Sigmoid colon (tissue), 6 donors: ENCODE measurements at regions not wholly inside any gene's neighbourhood (a gene's known extent, or its start where the extent isn't known, plus 50 kb on each side); places are given as distances from the start of the nearest gene placed in this dataset.

Source experiments
- DNase-seq: peaks from one replicate; pipeline ENCODE4 v3.0.0-alpha.2; 2019
- H3K27ac ChIP-seq, 4 donors: fragments of 200-600 bp; sonication (generic); one replicate each; pipeline ENCODE4 v1.5.1; 2016 to 2019; ENCODE audit warnings: mild to moderate bottlenecking in 1 of 4
- H3K27me3 ChIP-seq, 3 donors: fragments of 200-600 bp; sonication (generic); one replicate each; pipeline ENCODE4 v1.5.1; 2019; ENCODE audit warnings: mild to moderate bottlenecking in 1 of 3
- H3K36me3 ChIP-seq, 4 donors: fragments of 200-600 bp; sonication (generic); one replicate each; pipeline ENCODE4 v1.5.1; 2016 to 2019
- H3K4me1 ChIP-seq, 4 donors: fragments of 200-600 bp; sonication (generic); one replicate each; pipeline ENCODE4 v1.5.1; 2017 to 2019
- H3K4me3 ChIP-seq, 4 donors: fragments of 200-600 bp; sonication (generic); one replicate each; pipeline ENCODE4 v1.5.1; 2017 to 2019; ENCODE audit warnings: mild to moderate bottlenecking in 2 of 4, moderate library complexity in 1 of 4
- H3K9me3 ChIP-seq, 4 donors: fragments of 200-600 bp in 3 of 4; sonication (generic) in 3 of 4; one replicate each; pipeline versions ENCODE4 v1.5.1 to v1.6.1; 2013 to 2019
- CTCF ChIP-seq, 4 experiments: fragments of 450-650 bp in 3 of 4; fragments of 200-600 bp in 1 of 4; IDR thresholded peaks; one replicate each; pipeline ENCODE4 v1.5.1; 2016 to 2019; ENCODE audit warnings: antibody characterized with exemption in 4 of 4, mild to moderate bottlenecking in 3 of 4, moderate library complexity in 2 of 4
- EP300 ChIP-seq, 4 donors: sonication (generic); formaldehyde crosslinking; IDR thresholded peaks; one replicate each; pipeline ENCODE4 v1.6.1; 2017; ENCODE audit warnings: antibody characterized with exemption in 4 of 4
- POLR2A ChIP-seq, 2 donors: fragments of 450-650 bp; IDR thresholded peaks; one replicate each; pipeline ENCODE4 v1.6.1; 2016; ENCODE audit warnings: antibody characterized with exemption in 2 of 2, mild to moderate bottlenecking in 2 of 2, moderate library complexity in 2 of 2
- POLR2AphosphoS5 ChIP-seq, 4 donors: sonication (generic); formaldehyde crosslinking; IDR thresholded peaks; one replicate each; pipeline ENCODE4 v1.6.1; 2017; ENCODE audit warnings: antibody characterized with exemption in 4 of 4
- whole genome bisulfite sequencing, 2 donors: extraction: QIAGEN DNeasy Blood & Tissue Kit; methylation state at CpG; one replicate each; pipeline ENCODE4 v1.1.7; 2013; 5-methylcytosine and 5-hydroxymethylcytosine counted together
- intact Hi-C: fragments of 100-400 bp; cut with DNase I; formaldehyde crosslinking; loops from one replicate; pipeline ENCODE4 v1.15.1; 2023
- donor health status: healthy with polysubstance abuse.
- donor health status: healthy.

GRCh38 chr1:2879026-2879425 lies 77.5 kb upstream of the TTC34 start:
- 73 to 88% methylated on average over 14 of the region's 14 CpGs for WGBS, 2 donors
- Histone ChIP-seq H3K27ac (no peak overlapping the region), H3K36me3 (no peaks in the 10 kb centered on the region), H3K4me3 (no peak overlapping the region), H3K27me3 (peaks cover 0 to 31% (median 6%) of the 10 kb centered on the region in 3 donors), H3K4me1 (peaks cover 0 to 18% (median 17%) of the 10 kb centered on the region in 4 donors), H3K9me3 (no peaks in the 10 kb centered on the region)
- no peak for DNase-seq
- intact Hi-C loops, result no loop called here
- no peak for TF ChIP-seq POLR2A (IDR thresholded peaks at IDR 0.05)
- no peak for TF ChIP-seq EP300 (IDR thresholded peaks at IDR 0.05)
- TF ChIP-seq POLR2AphosphoS5 (IDR thresholded peaks at IDR 0.05), result no peak
- TF ChIP-seq CTCF (IDR thresholded peaks at IDR 0.05), result no peak

- Histone ChIP-seq H3K27me3 (peaks cover 0 to 31% (median 6%) of the 10 kb centered on the region in 3 donors), H3K9me3 (no peaks in the 10 kb centered on the region), H3K27ac (no peak overlapping the region), H3K4me1 (peaks cover 0 to 17% (median 14%) of the 10 kb centered on the region in 4 donors), H3K36me3 (no peaks in the 10 kb centered on the region), H3K4me3 (no peak overlapping the region)
- WGBS, 2 donors, result 79 to 86% methylated on average over 18 of the region's 18 CpGs
- DNase-seq, result no peak
- intact Hi-C loops, result no loop called here
- TF ChIP-seq POLR2A (IDR thresholded peaks at IDR 0.05), result no peak
- no peak for TF ChIP-seq EP300 (IDR thresholded peaks at IDR 0.05)
- no peak for TF ChIP-seq CTCF (IDR thresholded peaks at IDR 0.05)
- no peak for TF ChIP-seq POLR2AphosphoS5 (IDR thresholded peaks at IDR 0.05)
These were observed 78.1 kb upstream of the TTC34 start for GRCh38 chr1:2879591-2879990.

- WGBS, 2 donors, result 57 to 65% methylated on average over 12 of the region's 12 CpGs
- H3K27ac ChIP-seq, result no peak overlapping the region
- peaks cover 0 to 12% (median 9%) of the 10 kb centered on the region in 4 donors for H3K4me1 ChIP-seq
- no peaks in the 10 kb centered on the region for H3K36me3 ChIP-seq
- H3K27me3 ChIP-seq, result peaks cover 0 to 31% (median 6%) of the 10 kb centered on the region in 3 donors
- no peak for DNase-seq
- H3K9me3 ChIP-seq, result no peaks in the 10 kb centered on the region
- H3K4me3 ChIP-seq, result no peak overlapping the region
- intact Hi-C loops, result no loop called here
- no peak for TF ChIP-seq POLR2AphosphoS5 (IDR thresholded peaks at IDR 0.05)
These were observed 78.6 kb upstream of the TTC34 start for GRCh38 chr1:2880086-2880485.

- H3K9me3 ChIP-seq, result no peaks in the 10 kb centered on the region
- 87 to 89% methylated on average over 15 of the region's 15 CpGs for WGBS, 2 donors
- H3K27me3 ChIP-seq, result peaks cover 0 to 31% (median 6%) of the 10 kb centered on the region in 3 donors
- DNase-seq, result no peak
- no peaks in the 10 kb centered on the region for H3K36me3 ChIP-seq
- H3K4me1 ChIP-seq, result peaks cover 0 to 4% (median 2%) of the 10 kb centered on the region in 4 donors
- no peak overlapping the region for H3K27ac ChIP-seq
- no peak overlapping the region for H3K4me3 ChIP-seq
- TF ChIP-seq EP300 (IDR thresholded peaks at IDR 0.05) (no peak), POLR2AphosphoS5 (IDR thresholded peaks at IDR 0.05) (no peak), CTCF (IDR thresholded peaks at IDR 0.05) (no peak), POLR2A (IDR thresholded peaks at IDR 0.05) (no peak)
- intact Hi-C loops, result no loop called here
These were observed 79.4 kb upstream of the TTC34 start for GRCh38 chr1:2880812-2881295.

- no peak for DNase-seq
- H3K36me3 ChIP-seq, result no peaks in the 10 kb centered on the region
- no peak overlapping the region for H3K4me3 ChIP-seq
- no peaks in the 10 kb centered on the region for H3K9me3 ChIP-seq
- no peak for TF ChIP-seq EP300 (IDR thresholded peaks at IDR 0.05)
- no peak for TF ChIP-seq POLR2AphosphoS5 (IDR thresholded peaks at IDR 0.05)
- TF ChIP-seq POLR2A (IDR thresholded peaks at IDR 0.05), result no peak
- no peak for TF ChIP-seq CTCF (IDR thresholded peaks at IDR 0.05)
- H3K27me3 ChIP-seq, result peaks cover 0 to 37% (median 6%) of the 10 kb centered on the region in 3 donors
- 74 to 83% methylated on average over 15 of the region's 15 CpGs for WGBS, 2 donors
- H3K4me1 ChIP-seq, result no peaks in the 10 kb centered on the region
- no peak overlapping the region for H3K27ac ChIP-seq
- intact Hi-C loops, result no loop called here
These were observed 80.1 kb upstream of the TTC34 start for GRCh38 chr1:2881556-2881955.
